UCSD-AML1 (cell line): ENCODE measurements at regions not wholly inside any gene's neighbourhood (a gene's known extent, or its start where the extent isn't known, plus 50 kb on each side); places are given as distances from the start of the nearest gene placed in this dataset.
A peak's percentile ranks its signal among the peaks of the same experiment; 100 is the strongest.
"Not testable (repeated sequence)": the region's sequence is repeated elsewhere in the genome, so short reads cannot be mapped to it uniquely, and the experiment has no call there.

ENCODE experiments used
- DNase-seq: peaks from one replicate; lab custom pipeline; 2025; ENCODE audit not compliant: unreplicated experiment; lab: John Stamatoyannopoulos, UW

DNA sequence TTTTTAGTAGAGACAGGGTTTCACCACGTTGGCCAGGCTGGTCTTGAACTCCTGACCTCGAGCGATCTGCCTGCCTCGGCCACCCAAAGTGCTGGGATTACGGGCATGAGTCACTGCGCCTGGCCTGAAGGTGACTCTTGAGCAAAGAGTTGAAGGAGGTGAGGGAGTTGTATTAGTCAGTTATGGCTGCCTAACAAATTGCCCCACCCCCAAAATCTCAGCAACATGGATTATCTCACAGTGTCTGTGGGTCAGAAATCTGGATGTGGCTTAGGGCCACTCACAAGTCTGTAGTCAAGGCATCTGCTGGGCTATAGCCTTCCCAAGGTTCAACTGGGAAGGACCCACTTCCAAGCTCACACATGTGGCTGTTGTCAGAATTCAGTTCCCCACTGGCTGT, 52.8 kb upstream of the ADGRE5 start:
- no peak for DNase-seq

DNA sequence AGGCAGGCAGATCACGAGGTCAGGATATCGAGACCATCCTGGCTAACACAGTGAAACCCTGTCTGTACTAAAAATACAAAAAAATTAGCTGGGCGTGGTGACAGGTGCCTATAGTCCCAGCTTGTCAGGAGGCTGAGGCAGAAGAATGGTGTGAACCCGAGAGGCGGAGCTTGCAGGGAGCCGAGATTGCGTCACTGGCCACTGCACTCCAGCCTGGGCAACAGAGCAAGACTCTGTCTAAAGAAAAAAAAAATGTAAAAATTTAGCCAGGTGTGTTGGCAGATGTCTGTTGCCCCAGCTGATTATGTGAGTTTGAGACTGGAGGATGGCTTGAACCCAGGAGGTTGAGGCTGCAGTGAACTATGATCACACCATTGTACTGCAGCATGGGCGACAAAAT, 54.2 kb upstream of the ADGRE5 start:
- DNase-seq: not testable (repeated sequence)

DNA sequence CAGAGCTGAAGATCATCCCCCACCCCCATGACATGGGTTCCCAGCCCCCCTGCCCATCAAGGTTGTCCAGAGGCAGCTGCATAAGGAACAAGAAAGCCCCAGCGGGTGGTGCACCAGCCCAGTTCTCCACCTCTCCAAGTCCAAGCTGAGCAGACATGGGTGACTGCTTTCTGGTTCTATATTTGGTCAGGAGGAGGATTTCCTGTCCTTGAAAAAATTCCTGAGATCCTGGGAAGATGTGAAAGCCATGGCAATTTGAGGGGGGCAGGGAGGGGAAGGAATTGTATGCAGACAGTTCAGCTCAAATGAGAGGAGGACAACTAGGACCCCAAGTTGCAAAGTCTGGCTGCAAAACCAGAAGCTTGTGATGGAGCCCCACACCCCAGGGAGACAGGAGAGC, 55.4 kb upstream of the ADGRE5 start:
- DNase-seq: no peak

DNA sequence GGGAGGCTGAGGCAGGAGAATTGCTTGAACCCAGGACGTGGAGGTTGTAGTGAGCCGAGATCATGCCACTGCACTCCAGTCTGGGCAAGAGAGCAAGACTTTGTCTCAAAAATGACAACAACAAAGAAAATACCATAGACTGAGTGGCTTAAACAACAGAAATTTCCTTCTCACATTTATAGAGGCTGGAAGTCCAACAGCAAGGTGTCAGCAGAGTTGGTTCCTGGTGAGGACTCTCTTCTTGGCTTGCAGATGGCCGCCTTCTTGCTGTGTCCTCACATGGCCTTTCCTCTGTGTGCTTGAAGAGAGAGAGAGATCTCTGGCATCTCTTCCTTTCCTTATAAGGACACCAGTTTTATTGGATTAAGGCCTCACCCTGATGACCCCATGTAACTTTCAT, 56.1 kb upstream of the ADGRE5 start:
- DNase-seq: no peak

DNA sequence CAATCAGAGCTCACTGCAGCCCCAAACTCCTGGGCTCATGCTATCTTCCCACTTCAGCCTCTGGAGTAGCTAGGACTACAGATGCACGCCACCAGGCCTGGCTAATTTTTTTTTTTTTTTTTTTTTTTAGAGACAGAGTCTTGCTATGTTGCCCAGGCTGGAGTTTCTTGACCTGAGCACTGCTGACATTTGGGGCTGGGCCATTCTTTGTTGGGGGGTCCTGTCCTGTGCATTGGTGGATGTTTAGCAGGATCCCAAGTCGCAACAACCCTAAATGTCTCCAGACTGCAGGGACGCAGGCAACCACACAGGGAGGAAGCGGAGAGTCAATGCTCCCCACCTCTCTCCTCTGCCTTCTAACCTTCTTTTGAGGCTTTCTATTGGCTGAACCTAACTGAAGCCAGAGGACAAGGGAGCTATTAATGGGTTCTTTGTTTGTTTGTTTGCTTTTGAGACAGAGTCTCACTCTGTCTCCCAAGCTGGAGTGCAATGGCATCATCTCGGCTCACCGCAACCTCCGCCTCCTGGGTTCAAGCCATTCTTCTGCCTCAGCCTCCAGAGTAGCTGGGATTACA, 58.3 kb upstream of the ADGRE5 start:
- no peak for DNase-seq

DNA sequence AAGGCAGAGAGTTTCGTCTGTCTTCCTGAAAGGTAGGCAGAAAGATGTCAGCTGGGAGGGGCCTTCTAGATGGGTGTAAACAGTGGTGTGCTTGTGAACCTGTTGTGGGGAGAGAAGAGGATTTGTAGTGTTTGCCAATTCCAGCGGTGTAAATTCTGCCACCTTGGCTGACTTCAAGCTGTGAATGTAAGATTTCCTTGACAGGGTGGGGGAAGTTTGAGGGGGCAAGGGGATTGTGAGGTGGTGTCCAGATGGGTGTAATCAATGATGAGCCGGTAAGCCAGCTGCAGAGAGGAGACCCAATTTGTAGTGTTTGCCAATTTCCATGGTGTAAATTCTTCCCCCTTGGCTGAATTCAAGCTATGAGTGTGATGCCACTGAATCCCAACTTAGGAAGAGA, 61.0 kb upstream of the ADGRE5 start:
- no peak for DNase-seq

DNA sequence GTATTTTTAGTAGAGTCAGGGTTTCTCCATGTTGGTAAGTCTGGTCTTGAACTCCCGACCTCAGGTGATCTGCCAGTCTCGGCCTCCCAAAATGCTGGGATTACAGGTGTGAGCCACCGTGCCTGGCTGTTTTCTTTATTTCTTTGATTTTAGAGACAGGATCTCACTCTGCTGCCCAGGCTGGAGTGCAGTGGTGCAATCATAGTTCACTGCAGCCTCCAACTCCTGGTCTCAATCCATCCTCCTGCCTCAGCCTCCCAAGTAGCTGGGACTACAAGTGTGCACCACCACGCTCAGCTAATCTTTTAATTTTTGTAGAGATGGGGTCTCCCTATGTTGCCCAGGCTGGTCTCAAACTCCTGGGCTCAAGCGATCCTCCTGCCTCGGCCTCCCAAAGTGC, 61.5 kb upstream of the ADGRE5 start:
- not testable (repeated sequence) for DNase-seq

DNA sequence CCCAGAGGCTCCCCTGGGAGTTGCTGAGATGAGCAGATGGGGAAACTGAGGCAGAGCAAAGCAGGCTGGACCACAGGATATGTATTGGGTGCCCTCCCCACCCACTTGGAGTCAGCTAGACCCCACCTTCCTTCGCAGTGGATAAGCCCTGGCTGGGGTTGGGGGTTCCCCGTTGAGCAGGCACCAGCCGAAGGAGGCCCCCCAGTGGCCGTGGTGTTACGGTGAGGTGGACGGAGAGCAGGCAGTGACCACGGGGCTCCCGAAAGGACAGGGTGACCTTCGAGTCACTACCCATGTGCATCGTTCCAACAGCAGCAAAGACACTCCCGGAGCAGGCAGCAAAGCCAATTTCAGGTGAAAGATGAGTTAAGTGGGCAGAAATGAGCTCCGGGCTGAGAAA, 62.4 kb upstream of the ADGRE5 start:
- peak; percentile 42 for DNase-seq

DNA sequence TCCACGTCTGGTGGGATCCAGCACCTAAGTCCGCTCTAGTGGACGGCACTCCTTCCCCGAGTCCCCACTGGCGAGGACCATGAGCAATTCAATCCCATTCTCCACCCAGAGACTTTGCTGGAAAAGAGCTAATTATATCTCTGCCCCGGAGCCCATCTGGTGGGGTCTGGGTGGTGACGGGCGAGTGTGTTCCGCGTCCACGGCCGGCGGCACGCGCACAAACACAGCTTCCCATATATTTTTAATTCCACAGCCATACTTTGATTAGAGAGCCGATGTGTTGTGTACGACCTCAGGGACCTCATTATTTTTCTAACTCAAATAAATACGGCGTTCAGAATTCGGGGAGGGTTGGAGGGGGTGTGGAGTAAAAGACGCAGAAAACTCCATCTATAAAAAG, 64.1 kb upstream of the ADGRE5 start:
- DNase-seq: no peak

DNA sequence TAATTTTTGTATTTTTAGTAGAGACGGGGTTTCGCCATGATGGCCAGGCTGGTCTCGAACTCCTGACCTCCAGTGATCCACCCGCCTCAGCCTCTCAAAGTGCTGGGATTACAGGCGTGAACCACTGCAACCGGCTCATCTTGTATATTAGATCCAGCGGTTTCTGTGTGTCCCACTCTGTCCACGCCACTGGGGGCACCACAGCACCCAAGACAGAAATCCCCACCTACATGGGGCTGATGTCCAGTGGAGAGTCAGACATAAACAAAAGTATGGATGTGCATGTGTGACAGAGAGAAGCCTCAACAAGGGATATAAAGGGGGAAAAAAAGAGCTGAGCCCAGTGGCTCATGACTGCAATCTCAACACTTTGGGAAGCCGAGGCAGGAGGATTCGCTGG, 65.8 kb upstream of the ADGRE5 start:
- no peak for DNase-seq

DNA sequence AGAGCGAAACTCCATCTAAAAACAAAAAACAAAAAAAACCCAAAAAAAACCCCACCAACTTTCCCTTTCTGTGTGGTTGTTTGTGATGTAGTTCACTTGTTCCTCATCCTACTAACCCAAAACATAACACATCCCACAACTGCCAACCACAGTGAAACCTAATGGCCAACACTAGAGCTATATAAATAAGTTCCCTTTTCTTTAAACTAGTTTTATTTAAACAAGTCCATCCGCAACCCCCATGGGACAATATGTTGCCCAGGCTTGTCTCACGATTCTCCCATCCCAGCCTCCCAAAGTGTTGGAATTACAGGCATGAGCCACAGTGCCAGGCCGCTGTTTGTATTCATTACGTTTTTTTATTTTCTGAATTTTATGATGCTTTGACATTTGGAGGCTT, 71.2 kb upstream of the ADGRE5 start:
- no peak for DNase-seq

DNA sequence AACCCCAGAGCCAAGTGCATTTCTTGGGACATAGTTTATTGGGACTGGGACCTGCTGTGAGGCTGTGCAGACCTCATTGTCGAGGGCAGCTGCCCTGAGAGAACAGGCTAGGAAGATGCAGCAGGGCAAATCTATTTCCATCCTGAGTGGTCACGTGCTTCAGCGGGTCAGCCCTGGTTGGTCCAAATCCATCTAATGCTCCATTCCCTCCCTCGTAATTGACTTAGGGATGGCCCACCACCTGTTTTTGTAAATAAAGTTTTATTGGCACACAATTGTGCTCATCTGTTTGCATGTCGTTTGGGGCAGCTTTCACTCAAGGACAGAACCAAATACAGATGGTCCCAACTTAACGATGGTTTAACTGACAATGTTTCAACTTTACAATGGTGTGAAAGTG, 75.5 kb upstream of the ADGRE5 start:
- DNase-seq: no peak

DNA sequence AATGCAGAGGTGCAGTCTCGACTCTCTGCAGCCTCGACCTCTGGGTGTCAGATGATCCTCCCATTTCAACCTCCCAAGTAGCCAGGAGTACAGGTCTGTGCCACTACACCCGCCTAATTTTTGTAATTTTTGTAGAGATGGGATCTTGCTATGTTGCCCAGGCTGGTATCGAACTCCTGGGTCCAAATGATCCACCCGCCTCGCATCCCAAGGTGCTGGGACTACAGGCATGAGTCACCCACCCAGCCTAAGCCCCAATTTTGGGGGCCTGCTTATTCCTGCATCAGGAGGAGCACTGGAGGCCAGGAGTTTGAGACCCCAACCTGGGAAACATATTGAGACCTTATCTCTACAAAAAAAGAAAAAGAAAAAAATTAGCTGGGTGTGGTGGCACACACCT, 80.1 kb upstream of the ADGRE5 start:
- DNase-seq: no peak

DNA sequence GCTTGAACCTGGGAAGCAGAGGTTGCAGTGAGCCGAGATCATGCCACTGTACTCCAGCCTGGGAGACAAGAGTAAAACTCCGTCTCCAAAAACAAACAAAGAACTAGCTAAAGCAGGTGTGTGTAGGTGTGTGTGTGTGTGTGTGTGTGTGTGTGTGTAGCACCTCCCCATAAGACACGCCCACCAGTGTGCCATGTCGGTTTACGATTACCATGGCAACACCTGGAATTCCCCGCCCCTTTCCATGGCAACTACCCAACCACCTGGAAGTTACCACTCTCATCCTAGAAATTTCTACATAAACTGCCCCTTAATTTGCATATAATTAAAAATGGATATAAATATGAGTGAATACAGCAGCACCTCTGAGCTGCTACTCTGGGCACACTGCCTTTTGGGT, 80.9 kb upstream of the ADGRE5 start:
- no peak for DNase-seq

DNA sequence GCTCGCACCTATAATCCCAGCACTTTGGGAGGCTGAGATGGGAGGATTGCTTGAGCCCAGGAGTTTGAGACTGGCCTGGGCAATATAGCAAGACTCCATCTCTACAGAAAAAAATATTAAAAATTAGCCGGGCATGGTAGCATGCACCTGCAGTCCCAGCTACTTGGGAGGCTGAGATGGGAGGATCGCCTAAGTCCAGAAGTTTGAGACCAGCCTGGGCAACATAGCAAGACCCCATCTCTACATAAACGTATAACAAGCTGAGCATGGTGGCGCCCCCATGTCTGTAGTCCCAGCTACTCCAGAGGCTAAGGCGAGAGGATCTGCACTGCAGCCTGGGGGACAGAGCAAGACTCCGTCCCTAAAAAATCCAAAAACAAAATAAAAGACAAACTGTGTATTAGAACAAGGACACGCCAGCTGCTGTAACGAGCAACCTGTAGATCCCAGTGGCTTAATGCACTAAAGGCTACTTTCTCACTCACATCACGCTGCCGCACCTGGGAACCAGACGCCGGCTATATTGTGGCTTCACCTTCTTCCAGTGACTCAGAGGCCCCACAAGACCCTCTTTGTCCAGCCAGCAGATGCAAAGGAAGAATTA, 81.9 kb upstream of the ADGRE5 start:
- not testable (repeated sequence) for DNase-seq

DNA sequence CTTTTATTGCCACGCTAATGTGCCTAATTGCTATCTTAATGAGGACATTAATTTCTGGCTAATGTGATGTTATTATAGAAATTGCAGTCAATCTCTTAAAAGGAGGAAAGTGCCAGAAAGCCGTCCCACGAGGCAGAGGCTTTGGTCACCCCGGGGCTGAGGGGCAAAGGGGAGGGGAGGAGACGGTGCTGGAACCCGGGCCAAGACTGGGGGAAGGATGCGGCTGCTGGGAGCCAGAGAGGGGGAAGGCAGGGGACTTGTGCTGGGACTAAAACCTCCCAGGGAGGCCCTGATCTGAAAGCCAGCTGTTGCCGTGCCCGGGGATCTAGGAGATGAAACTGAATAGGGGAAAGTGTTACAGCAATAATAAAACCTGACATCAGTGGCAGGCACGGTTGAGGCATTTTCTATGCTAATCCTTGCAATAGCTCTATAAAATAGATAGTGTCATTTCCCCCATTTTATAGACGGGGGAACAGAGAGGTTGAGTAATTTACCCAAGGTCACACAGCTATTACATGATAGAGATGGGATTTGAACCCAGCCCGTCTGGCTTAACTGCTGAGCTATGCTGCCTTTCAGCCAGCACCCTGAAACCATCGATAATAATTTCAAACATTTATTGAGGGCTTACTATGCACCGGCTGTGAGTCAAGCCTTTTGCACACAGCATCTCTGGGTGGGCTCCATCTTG, 83.2 kb upstream of the ADGRE5 start:
- not testable (repeated sequence) for DNase-seq

DNA sequence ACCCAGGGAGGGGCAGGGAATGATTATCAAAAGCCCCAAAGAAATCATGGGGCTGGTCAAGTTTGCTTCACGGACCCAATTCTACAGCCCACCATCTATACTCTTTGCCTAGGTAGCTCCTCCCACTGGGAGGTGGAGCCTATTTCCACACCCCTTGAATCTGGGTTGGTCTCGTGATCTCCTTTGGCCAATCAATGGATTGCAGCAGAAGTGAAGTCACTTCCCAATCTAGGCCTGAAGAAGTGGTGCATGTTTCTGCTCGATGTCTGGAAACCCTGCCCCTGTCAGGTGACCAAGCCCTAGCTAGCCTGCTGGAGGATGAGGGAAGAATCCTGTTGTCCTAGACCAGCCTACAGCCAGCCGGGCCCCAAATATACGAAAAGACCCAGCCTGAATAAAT, 86.3 kb upstream of the ADGRE5 start:
- not testable (repeated sequence) for DNase-seq

DNA sequence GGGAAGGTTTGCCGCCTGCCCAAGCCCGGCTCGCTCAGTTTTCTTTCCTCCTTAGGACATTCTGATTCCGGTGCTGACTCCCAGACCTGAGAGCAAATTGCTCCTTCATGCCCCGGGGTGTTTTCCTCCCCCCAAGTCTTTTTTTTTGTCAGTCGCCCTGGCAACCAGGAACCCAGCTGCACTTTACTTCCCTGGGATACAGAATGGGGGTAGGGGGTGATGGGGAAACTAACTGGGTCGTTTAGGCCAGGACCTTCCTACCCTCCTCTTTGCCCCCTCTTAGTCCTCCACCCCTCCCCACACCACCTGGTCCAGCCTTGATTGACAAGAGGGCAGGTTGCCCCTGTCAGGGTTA, 87.5 kb upstream of the ADGRE5 start:
- not testable (repeated sequence) for DNase-seq

DNA sequence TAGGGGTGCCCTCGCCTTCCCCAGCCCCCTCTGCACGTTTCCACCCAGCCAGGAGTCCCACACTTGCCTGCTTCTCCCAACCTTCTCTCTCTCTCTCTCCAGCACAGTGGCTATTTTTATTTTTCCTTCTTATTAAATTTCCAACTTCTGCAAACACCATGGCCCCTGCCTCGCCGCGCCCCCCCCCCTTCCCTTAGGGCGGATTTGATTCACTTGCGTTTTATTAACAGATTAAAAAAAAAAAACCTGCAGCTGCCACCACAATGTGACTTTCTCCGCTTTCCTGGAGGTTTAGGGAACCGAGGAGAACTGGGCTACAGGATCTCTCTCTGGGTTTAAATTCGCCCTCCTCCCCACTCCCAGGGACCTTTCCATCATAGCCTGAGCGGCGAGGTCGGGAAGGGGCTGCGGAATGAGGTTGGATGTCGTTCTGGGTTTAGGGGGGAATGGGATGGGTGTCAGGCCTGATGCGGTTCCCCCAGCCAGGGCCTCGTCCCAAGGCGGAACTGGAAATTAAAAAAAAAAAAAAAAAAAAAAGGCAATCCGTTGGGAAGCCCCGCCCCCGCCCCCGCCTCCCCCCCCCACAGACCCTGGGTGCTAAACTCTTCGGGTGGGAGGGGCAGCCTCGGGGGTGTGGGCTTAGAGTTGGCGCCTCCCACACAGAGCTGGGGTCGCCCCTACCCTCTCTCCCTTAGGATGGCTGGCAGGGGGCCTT, 87.3 kb upstream of the ADGRL1 start:
- not testable (repeated sequence) for DNase-seq

DNA sequence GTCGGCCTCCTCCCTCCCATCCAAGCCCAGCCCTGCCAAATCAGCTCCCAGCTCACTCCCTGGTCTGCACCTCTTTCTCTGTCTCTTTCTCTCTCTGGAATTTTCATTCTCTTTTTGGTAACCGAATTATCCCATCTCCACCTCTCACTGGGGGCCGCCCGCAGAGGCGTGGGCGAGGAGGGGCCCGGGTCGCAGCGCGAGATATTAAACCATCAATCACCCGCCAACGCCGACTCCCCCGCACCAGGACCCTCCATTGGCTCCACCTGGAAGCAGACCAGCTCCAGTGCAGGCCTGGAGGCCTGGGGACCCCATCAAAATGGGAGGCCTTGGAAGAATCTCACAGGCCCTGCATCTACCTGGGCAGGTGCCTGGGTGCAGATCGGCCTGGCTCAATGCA, 83.8 kb upstream of the ADGRL1 start:
- DNase-seq: not testable (repeated sequence)

DNA sequence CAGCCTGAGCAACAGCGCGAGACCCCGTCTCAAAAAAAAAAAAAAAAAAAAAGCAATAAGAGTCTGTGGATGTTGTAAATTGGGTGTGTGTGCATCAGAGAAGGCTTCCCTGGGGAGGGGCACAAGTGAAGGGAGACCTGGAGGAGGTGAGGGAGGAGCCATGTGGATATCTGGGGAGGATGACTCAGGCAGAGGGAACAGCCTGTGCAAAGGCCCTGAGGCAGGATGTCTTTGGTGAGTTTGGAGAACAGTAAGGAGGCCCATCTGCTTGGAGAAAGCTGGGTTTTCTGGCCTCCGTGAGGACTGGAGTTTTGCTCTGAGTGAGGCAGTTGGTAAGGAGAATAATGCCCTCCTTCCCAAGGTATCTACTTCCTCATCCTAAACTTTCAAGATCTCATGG, 81.9 kb upstream of the ADGRL1 start:
- DNase-seq: not testable (repeated sequence)

DNA sequence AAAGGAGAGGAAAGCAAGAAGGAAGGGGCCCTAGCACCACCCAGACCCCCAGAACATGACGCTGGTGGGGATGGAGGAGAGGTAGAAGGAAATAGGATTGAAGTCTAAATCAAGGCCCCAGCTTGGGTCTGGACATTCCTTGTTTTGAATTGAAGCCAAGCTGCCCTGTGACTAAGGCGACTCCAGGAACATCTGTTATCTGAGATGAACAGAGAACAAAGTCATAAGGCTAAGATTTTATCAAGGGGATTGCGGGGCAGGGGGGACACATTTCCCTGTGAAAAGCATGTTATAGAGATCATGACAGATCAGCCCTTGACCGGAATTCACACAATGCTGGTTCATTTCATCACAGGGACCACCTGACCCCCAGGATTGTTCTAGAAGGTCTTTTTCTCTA, 80.6 kb upstream of the ADGRL1 start:
- not testable (repeated sequence) for DNase-seq
